Tibial nerve (tissue), 3 donors: ENCODE measurements at regions not wholly inside any gene's neighbourhood (a gene's known extent, or its start where the extent isn't known, plus 50 kb on each side); places are given as distances from the start of the nearest gene placed in this dataset.

Experiments used
- POLR2A ChIP-seq, 2 donors: fragments of 450-650 bp; IDR thresholded peaks; one replicate each; pipeline ENCODE4 v1.6.1; 2017; ENCODE audit warnings: antibody characterized with exemption in 2 of 2, mild to moderate bottlenecking in 2 of 2, moderate library complexity in 2 of 2
- TF ChIP-seq, protein P1 (sequence below), 5 experiments: fragments of 200-600 bp in 3 of 5; fragments of 450-650 bp in 2 of 5; sonication (generic) in 3 of 5; IDR thresholded peaks; one replicate each; pipeline ENCODE4 v1.5.1; 2016 to 2019; ENCODE audit warnings: antibody characterized with exemption in 5 of 5, mild to moderate bottlenecking in 3 of 5, moderate library complexity in 2 of 5

DNA sequence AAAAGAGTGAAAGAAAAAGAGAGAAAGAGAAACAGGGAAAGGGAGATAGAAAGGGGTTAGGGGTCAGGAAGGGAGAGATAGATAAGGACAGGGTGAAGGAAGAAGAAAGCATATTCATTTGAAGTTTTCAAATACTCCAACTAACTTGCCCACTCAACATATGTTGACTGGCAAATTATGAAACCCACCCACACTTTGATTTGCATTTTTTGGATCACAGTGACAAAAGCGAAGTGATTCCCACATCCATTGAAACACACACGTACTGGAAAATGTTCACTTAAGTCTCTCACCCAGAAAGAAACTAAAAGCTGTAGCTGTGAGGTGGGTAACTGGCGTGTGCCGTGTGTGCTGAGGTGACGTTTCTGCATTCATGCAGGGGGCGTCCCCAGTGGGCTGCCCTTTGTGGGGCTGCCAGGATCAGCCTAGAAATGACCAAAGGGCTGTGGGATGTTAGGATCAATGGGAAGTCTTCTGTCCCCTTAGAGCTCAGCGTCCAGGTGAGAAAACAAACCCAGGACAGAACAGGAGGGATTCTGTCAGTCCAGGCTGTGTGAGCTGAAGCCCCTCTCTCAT, 134.9 kb upstream of the ADARB2 start:
- TF ChIP-seq, protein P1, sequence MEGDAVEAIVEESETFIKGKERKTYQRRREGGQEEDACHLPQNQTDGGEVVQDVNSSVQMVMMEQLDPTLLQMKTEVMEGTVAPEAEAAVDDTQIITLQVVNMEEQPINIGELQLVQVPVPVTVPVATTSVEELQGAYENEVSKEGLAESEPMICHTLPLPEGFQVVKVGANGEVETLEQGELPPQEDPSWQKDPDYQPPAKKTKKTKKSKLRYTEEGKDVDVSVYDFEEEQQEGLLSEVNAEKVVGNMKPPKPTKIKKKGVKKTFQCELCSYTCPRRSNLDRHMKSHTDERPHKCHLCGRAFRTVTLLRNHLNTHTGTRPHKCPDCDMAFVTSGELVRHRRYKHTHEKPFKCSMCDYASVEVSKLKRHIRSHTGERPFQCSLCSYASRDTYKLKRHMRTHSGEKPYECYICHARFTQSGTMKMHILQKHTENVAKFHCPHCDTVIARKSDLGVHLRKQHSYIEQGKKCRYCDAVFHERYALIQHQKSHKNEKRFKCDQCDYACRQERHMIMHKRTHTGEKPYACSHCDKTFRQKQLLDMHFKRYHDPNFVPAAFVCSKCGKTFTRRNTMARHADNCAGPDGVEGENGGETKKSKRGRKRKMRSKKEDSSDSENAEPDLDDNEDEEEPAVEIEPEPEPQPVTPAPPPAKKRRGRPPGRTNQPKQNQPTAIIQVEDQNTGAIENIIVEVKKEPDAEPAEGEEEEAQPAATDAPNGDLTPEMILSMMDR (IDR thresholded peaks at IDR 0.05), result no peak
- no peak for TF ChIP-seq POLR2A (IDR thresholded peaks at IDR 0.05)
